ENCODE measurements at regions not wholly inside any gene's neighbourhood (a gene's known extent, or its start where the extent isn't known, plus 50 kb on each side); places are given as distances from the start of the nearest gene placed in this dataset.

- DNase-seq (ENCODE audit: low read depth): peak; percentile 37
- TF ChIP-seq CTCF (conservative IDR thresholded peaks at IDR 0.05; ENCODE audit: low read length): no peak
- no peak overlapping the region for H3K4me3 ChIP-seq (ENCODE audit: low read length)
Observed at GRCh38 chr20:4069751-4070150, 54.4 kb upstream of the RNF24 start.

GRCh38 chr20:4068708-4069107 lies 53.4 kb upstream of the RNF24 start:
- DNase-seq (ENCODE audit: low read depth): no peak
- TF ChIP-seq CTCF (conservative IDR thresholded peaks at IDR 0.05; ENCODE audit: low read length): no peak
- H3K4me3 ChIP-seq (ENCODE audit: low read length): no peak overlapping the region

- no peak overlapping the region for H3K4me3 ChIP-seq (ENCODE audit: low read length)
- DNase-seq (ENCODE audit: low read depth): peak; percentile 78
- no peak for TF ChIP-seq CTCF (conservative IDR thresholded peaks at IDR 0.05; ENCODE audit: low read length)
Observed at GRCh38 chr20:4067600-4068261, 52.4 kb upstream of the RNF24 start.

GRCh38 chr20:4066551-4066950 lies 51.2 kb upstream of the RNF24 start:
- TF ChIP-seq CTCF (conservative IDR thresholded peaks at IDR 0.05; ENCODE audit: low read length): no peak
- no peak overlapping the region for H3K4me3 ChIP-seq (ENCODE audit: low read length)
- no peak for DNase-seq (ENCODE audit: low read depth)

- H3K4me3 ChIP-seq (ENCODE audit: low read length): no peak overlapping the region
- peak; percentile 96 for DNase-seq (ENCODE audit: low read depth)
- TF ChIP-seq CTCF (conservative IDR thresholded peaks at IDR 0.05; ENCODE audit: low read length): no peak
Observed at GRCh38 chr20:4065391-4065844, 50.1 kb upstream of the RNF24 start.

Data from AG10803 (cell line).